GM18507 (cell line): ENCODE measurements at regions not wholly inside any gene's neighbourhood (a gene's known extent, or its start where the extent isn't known, plus 50 kb on each side); places are given as distances from the start of the nearest gene placed in this dataset.
"Not testable (repeated sequence)": the region's sequence is repeated elsewhere in the genome, so short reads cannot be mapped to it uniquely, and the experiment has no call there.

Experiments used
- DNase-seq: peaks from one replicate; pipeline ENCODE4 v3.0.0; 2011; ENCODE audit warnings: low read depth; ENCODE audit not compliant: insufficient read length; ENCODE audit errors: extremely low spot score
- FAIRE-seq: peaks from 2 replicates; lab custom pipeline; 2011; peaks lifted over from hg19 to GRCh38; lab: Jason Lieb, UNC

DNA sequence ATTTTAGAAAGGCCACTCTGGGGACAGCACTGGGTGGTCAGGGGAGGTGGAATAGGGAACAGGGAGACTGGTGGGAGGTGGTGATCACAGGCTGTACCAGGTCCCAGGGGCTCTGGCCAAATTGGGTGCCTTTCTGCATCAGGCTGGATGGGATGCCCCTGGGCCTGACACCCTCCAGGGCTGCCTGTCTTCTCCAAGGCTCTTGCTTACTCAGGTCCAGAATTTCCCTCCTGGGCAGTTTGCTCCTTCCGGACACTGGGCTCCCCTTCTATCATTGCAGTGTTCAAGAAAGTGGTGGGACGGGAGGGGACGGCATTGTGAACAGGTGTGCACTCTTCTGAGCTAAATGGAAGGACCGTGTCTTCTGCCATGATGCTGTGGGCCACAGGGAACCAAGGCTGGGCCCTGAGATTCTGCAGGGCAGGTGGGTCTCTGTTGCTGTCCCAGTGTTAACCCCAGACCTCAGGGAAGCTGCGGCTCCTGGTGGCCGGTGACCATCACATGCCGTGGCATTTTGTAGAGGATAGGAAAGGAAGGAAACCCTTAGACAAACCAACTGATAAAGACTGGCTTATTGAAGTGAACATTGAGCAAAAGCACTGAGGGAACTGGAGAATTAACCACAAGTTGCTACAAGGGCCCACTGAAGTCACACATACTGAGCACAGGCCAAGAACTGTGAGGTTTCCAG is 93.7 kb upstream of the HS6ST1 start:
- FAIRE-seq (no peak), DNase-seq (no peak)

DNA sequence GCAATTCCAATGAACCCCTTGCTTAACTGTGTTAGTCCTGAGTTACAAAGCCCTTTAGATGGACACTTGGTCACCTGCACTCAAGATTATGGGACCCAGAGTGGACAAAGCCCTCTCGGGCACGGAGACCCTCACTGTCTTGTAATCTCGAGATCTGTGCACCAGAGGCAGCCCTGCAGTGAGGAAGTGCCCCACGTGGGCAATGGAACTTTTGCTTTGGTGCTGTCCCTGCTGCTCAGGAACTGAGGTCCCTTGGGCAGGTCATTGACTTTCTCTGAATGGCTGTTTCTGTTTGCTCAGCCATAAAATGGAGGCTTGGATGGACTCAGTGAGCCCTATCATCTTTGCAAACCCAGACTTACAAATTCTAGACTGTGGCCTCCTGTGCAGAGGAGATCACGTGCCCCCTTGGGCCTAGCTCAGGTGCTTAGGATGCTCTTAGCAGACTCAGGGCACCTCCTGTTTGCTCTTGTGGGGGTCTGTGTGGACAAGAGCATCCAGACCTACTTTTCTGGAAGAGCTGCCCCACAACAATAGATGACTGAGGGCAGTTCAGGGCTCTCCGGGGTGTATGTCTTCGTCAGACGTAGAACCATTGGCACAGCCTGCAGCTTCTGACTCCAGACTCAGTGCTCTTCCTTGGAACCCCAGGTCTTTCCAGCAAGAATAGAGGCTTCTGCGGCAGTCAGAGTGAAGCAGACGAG is 94.5 kb upstream of the HS6ST1 start:
- FAIRE-seq, result no peak
- DNase-seq, result no peak

DNA sequence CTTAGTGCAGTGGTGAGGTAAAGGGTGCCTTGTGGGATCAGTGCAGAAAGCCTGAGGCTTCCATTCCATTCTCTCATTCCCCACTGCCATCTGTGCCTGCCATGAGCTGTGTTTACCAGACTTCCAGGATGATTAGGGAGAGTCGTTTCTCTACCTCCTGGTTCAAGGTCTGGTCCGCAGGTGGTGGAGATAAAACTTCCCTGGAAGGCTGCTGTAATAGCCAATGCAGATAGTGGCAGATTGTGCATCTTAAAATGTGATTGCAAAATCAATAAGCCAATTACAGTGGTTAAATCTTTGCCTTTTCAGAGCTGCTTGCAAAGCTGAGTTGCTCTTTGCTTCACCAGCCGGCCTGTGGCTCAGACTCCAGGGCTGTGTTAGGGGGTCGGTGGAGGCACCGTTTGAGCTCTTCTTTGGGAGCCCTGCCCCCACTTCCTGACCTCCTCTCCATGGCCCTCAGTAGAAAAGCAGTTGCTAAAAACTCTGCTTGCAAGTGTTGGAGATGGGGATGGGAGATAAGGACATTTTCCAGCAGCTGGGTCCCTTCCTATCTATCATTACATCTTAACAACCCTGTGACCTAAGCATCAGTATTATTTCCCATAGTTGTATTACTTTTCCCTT is 95.2 kb upstream of the HS6ST1 start:
- no peak for FAIRE-seq
- no peak for DNase-seq

DNA sequence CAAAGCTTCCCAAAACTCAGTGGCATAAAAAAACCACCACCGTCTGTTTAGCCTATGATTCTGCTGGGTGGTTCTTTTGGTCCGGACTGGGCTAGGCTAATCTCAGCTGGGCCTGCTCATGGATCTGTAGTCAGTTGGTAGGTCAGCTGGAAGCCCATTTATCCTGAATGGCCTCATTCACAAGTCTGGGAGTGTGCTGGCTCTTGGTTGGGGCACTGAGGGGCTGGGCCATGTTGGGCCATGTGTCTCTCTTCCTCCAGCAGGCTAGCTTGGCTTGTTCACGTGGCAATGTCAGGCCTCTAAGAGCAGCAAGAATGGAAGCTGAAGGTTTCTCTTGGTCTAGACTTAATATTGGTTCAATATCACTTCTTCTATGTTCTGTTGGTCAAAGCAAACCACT is 95.7 kb upstream of the HS6ST1 start:
- DNase-seq (no peak), FAIRE-seq (no peak)

DNA sequence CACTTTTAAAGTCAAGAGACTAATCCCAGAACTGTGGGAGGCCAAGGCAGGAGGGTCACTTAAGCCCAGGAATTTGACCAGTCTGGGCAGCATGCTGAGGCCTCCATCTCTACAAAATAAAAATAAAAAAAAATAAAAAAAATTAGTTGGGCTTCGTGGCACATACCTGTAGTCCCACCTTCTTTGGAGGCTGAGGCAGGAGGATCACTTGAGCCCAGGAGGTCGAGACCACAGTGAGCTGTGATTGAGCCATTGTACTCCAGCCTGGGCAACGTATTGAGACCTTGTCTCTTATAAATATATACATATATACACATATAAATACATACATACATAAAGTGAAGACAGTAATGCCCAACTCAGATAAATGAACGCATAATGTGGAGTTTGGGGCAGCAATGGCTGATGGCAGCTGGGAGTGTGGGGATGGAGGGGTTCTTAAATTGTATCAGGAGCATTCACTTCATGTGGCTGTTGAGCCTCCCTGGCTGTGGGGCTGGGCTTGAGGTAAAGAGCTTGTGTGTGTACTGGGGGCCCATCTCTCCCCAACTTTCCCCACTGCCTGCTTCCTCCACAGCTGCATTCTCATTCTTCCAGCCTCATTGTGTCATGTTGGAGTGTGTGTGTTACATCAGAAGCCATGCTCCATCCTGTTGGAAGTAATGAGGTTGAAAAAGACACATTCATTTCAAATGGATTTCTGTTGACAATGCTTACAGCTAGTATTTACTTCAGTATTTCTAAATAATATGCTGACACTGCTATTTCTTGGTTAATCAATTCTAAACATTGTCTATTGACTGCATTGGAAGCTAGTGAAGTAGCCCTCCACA is 96.5 kb upstream of the HS6ST1 start:
- DNase-seq, result no peak
- FAIRE-seq, result no peak

DNA sequence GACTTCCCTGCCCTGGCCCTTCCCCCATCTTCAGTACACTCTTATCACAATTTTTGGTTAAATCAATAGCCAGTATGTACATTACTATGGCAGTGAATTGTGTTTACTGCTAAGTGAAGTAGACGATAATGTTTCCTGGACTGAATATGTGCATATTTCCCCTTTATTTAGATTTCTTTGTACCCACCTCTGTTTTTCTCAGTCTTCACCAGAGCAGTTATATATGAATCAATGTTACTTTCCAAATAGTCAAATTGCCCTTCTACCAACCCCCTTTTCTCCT is 97.1 kb upstream of the HS6ST1 start:
- FAIRE-seq (no peak), DNase-seq (no peak)

DNA sequence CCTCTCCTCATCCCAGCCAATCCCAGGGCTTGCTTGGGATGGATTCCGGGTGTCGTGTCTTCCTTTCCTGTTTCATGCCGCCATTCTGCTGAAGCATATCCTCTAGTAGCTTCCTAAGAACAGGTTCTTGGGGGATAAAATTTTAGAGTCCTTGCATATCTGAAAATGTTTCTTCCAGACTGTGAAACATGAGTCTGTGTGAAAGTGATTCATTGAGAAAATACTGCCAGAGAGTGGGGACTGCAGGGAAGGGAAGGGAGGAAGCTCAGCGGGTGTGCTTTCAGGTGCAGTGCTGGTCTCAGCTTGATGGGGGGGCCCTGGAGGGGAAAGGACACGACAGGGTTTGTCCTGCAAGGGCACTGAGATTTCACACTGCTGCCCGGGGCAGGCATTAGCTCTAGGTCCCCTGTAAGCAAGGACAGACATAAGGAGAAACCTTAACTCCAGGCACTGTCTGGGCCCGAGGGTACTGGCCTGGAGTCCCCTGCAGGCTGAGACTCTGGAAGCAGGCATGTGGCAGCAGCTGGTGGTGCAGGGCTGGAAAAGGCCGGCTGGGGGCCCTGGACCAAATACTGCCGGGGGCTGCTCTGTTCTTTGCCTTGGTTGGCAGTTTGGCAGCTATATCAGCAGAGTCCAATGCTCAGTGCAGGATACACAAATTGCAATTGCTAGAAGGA is 97.6 kb upstream of the HS6ST1 start:
- FAIRE-seq (no peak), DNase-seq (no peak)

DNA sequence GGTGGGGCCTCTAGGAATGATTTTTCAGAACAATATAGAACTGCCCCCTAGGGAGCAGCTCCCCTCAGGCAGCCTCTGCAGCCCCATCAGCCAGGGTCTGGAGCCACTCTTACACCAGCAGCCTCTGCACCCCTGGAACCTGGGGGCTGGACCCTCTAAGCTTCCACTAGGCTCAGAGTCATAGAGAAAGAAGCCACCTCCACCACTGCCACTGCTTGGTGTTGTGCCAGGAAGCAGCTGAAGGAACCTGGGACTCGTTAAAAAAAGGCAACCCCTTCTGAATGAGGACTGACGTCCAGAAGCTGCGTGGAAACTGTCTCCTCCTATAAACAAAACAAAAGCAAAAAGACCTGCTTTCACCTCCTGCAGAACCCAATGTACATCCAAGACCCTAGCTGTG is 98.1 kb upstream of the HS6ST1 start:
- no peak for DNase-seq
- FAIRE-seq, result no peak

DNA sequence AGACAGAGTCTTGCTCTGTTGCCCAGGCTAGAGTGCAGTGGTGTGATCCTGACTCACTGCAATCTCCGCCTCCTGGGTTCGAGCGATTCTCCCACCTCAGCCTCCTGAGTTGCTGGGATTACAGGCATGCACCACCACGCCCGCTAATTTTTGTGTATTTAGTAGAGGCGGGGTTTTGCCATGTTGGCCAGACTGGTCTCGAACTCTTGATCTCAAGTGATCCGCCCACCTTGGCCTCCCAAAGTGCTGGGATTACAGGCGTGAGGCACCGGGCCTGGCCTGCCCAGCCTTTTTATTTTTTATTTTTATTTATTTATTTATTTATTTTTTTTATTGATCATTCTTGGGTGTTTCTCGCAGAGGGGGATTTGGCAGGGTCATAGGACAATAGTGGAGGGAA is 98.6 kb upstream of the HS6ST1 start:
- not testable (repeated sequence) for FAIRE-seq, DNase-seq

DNA sequence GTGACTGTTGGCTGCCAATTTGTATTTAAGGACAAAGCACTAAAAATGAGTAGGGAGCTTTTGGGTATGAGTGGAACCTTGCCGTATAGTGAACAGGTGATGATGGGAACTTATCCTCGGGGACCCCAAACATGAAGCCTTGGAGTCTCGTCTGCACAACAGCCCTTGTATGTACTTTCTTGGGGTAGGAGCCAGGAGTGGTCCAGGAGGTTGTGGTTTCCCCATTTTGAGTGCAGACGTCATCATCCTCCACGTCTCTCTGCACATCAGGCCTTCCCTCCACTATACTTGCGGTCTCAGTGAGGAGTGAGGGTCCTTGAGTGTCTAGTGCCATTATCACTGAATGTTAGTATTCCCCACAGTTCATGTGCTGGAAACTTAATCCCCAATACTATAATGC is 101.5 kb upstream of the HS6ST1 start:
- DNase-seq, result no peak
- no peak for FAIRE-seq

DNA sequence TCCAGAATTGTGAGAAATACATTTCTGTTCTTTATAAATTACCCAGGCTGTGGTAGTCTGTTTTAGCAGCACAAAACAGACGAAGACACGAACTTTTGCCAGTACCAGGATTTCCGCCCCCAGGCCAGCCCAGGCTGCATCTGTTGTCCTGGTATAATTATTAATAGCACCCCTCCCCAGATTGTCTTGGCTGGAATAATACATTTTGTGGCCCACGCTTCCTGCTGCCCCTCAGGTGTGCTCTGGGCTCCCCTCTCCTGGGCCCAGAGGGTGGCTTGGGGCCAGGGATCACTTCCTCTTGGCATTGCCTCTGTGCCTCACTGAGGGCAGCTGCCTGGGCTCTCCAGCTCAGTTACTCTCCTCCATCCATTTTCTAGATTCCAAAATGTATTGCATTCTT is 102.1 kb upstream of the HS6ST1 start:
- no peak for DNase-seq
- FAIRE-seq, result no peak

DNA sequence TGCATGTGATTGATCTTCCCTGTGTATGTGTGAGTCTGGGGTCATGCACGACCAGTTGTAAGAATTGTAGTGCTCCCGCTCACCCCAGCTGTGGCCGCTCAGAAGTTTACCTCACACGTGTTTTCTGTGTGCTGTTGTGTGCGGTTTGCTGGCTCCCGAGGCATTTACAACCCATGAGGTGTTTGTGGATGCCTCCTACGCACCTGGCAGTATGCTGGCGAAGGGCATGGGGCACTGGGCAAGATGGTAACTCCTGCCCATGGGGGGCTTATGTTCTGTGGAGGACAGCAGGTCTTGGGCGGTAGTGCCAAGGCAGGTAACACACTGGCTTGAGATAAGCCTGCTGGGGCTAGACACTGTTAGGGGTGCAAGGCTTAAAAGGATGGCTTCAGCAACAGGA is 102.6 kb upstream of the HS6ST1 start:
- no peak for DNase-seq
- FAIRE-seq, result no peak

DNA sequence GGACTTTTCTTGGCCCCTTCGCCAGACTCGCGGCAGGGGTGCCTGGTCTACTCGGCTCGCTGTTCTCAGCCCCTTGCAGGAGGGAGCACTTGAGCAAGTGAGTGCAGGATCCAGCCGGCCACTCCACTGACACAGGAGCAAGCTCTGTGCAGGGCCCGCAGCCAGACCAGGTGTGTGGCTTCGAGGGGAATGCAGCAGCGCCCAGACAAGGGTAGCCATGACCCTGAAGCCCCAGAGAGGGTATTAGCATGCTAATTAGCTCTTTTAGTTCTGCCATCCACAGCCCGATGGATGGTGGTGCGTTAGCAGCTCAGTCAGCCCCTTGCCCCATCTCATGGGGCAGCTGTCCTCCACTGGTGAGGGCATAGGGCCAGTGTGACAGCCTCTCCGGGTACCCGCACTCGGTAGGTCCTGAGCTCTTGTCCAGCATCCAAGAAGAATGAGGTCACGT is 103.2 kb upstream of the HS6ST1 start:
- DNase-seq, result no peak

DNA sequence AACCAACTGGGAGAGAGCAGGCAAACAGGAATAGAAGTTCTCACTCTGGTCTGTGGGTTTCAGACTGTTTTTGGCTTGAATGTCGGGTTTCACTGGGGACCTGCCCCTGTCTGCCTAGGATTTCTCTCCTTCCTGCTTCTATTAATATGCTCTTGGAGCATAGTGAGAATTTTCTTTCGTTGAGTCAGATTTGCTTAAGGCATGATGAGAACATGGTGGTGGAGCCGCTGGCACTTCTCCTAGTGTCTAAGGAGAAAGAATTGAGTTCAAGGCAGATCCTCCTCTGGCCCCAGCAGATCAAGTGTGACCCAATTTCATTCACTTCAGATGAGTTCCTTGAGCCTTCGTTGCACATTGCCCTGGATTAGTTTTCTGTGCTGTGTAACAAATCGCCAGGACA is 103.9 kb upstream of the HS6ST1 start:
- no peak for FAIRE-seq

More for the DNA sequence above, 103.2 kb upstream of the HS6ST1 start:
- no peak for FAIRE-seq

DNA sequence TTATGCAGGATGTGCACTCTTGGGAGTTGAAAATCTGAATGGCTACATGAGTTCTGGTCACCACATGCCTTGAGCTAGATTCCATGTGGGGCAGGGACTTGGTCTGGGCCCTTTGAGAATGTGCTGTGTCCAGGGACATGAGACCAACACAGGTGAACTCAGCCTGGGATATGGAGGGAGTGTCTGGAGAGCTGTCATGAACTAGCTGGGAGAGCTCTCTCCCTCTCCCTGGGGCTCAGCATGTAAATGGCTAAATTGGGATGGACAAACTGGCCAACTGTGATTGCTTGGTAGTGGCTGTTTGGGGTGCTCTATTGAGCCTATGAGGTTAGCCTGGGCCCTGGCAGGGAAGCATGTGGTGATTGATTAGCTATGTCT is 105.1 kb upstream of the HS6ST1 start:
- DNase-seq (no peak), FAIRE-seq (no peak)

More for the DNA sequence above, 103.9 kb upstream of the HS6ST1 start:
- no peak for DNase-seq

DNA sequence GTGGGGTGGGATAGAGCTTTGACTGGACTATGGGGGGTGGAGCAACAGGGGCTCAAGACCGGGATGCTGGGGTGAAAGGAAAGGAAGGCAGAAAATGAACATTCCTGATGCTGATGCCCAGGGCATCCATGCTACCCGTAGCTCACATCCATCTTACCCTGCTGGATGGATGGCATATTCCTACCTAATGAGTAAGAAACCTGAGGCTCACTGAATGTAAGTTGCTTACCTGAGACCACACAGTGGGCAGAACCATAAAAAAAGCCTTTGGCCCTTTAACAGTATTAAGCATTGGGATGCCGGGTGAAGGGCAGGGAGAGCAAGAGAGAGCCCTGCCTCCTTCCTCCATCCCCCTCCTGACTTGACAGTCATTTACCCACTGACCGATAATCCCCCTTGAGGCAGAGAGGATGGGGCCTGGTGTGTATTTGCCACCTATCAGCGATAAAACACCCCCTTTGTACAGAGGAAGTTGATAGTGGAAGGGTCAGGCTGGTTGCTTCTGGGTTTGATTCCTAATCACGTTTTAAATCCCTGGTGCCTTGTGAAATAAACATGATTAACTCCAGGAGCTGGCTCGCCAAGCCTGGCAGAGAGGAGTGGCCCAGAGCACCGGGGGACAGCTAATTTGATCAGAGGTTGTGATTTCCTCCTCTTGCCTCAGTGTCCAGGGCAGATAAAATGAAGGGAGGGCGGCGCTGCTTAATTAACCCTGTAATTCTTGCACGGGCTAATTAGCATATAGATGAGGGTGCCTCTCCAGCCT is 105.9 kb upstream of the HS6ST1 start:
- DNase-seq (no peak), FAIRE-seq (no peak)

DNA sequence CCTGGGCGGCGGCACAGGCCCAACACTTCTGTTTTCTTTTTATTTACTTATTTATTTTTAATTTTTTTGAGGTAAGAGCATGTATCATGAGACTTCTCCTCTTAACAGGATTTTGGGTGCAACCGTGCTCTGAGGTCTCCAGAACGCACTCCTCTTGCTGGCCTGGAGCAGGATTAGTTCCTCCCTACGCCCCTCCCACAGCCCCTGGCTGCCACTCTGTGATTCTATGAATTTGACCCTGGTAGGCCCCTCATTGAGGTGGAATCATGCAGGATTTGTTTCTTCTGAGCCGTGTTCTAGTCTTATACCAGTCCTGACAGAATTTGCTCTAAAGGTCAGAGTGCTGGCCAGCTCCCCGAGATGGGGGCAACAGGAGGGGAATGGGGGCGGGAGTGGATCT is 106.5 kb upstream of the HS6ST1 start:
- no peak for FAIRE-seq
- no peak for DNase-seq

DNA sequence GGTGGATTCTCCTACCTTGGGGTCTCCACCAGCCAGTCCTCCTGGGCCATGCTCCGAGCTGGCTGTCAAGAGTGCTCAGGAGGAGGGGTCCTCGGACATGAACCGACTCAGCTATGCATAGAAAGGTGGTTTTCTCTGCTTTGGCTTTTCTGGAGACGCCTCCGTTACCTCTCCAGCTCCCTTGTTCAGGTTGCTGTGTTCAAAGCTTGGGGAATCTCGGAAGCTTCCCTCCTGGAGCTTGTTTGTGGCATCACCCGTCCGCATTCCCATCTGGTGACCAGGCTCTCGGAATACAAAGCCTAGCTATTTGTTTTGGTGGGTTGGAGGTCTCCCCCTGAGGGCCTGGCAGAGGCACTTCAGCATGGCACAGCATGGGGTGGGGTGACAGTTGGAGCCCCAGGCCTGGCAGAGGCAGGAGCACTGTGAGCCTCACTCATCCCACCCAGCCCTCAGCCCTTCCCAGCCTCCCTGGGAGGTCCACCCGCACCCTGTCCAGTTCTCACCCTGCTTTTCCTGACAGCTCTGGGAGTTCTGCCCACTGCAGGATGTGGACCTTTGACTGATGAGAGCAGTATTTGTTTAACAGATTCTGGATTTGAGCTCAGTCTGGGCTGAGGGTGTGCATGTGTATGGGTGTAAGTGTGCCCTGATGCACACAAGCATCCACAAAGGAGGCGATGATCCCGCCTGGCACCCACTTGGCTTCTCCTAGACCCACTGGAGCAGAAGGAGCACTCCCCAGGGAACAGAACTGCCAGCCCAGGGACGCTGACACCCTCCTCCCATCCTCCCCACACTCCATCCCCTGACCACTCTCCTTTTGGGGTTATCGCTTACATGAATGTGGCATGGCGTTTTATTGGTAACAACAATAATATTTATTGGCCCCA is 107.3 kb upstream of the HS6ST1 start:
- FAIRE-seq (no peak), DNase-seq (no peak)
